ENCODE measurements at regions not wholly inside any gene's neighbourhood (a gene's known extent, or its start where the extent isn't known, plus 50 kb on each side); places are given as distances from the start of the nearest gene placed in this dataset.

DNA sequence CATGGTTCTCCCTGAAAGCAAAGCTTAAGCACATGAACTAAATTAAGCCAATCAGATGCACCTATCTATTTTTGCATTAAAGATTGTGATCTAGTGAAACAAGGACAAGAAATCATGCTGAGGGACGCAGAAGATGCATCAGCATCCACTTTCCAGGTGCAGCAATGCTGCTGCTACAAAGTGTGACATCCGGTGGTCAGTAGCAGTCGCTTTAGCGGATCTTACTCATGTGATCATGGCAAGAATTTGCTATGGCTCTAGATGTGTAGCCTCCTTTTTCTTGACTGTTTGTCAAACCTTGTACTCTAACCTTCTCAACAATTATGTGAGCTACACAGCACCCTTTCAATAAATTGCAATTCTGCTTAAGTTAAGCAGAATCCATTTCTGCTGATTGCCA is 126.8 kb upstream of the SMLR1 start:
- TF ChIP-seq CTCF (conservative IDR thresholded peaks at IDR 0.05; ENCODE audit: low read depth, low read length) (no peak), EZH2phosphoT487 (IDR thresholded peaks at IDR 0.05; ENCODE audit: borderline replicate concordance, low read length) (no peak), EZH2 (IDR thresholded peaks at IDR 0.05; ENCODE audit: low read length, unreplicated experiment) (no peak)

Measured in PC-3 (cell line).